Ovary (tissue), 3 donors: ENCODE measurements at regions not wholly inside any gene's neighbourhood (a gene's known extent, or its start where the extent isn't known, plus 50 kb on each side); places are given as distances from the start of the nearest gene placed in this dataset.

Experiments used
- CTCF ChIP-seq, 3 donors: fragments of 450-650 bp in 2 of 3; fragments of 200-600 bp in 1 of 3; IDR thresholded peaks; one replicate each; pipeline versions ENCODE4 v1.5.1 to v1.8.0; 2016 to 2022; ENCODE audit warnings: antibody characterized with exemption in 3 of 3, mild to moderate bottlenecking in 1 of 3
- EP300 ChIP-seq: sonication (generic); formaldehyde crosslinking; IDR thresholded peaks from one replicate; pipeline ENCODE4 v1.6.1; 2017; ENCODE audit warnings: antibody characterized with exemption
- donor health status: DM: no; HTN: no; CAD: no.

DNA sequence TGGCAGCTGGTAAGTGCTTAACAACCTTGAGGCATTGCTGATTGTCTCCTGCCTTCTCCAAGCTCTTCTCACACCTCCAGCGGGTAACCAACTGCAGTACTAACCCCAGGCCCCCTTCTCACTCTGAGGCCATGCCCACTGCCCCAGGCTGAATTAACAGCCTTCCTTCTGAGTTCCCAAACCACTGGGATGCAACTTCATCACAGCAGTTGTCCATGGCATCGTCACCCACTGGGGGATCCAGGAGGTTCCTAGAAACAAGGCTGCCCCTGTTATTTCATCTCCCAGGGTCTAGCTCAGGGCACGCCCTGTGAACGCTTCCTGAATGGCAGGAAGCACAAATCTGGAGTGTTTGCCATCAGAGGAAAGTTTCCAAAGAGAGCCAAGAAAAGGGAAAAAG lies 58.0 kb downstream of the SYNE3 start:
- TF ChIP-seq CTCF (IDR thresholded peaks at IDR 0.05) = no peak
- no peak for TF ChIP-seq EP300
